Breast epithelium (tissue), 4 donors: ENCODE measurements at regions not wholly inside any gene's neighbourhood (a gene's known extent, or its start where the extent isn't known, plus 50 kb on each side); places are given as distances from the start of the nearest gene placed in this dataset.

Experiments
- DNase-seq, 2 donors: peaks; one replicate each; pipeline ENCODE4 v3.0.0-alpha.2; 2019; ENCODE audit warnings: low spot score in 2 of 2
- H3K27ac ChIP-seq, 2 donors: fragments of 200-600 bp; sonication (generic) in 1 of 2; one replicate each; pipeline ENCODE4 v1.5.1; 2016 to 2019; ENCODE audit warnings: mild to moderate bottlenecking in 1 of 2
- H3K27me3 ChIP-seq, 2 donors: fragments of 200-600 bp; sonication (generic) in 1 of 2; one replicate each; pipeline versions ENCODE4 v1.5.1 to v1.6.0; 2017 to 2019; ENCODE audit warnings: control low read depth in 1 of 2, mild to moderate bottlenecking in 1 of 2
- H3K36me3 ChIP-seq: fragments of 200-600 bp; one replicate; pipeline ENCODE4 v1.5.1; 2019
- H3K4me1 ChIP-seq, 2 donors: fragments of 200-600 bp; sonication (generic); one replicate each; pipeline ENCODE4 v1.5.1; 2016 to 2019; ENCODE audit warnings: control low read depth in 1 of 2
- H3K4me3 ChIP-seq, 3 donors: fragments of 200-600 bp; sonication (generic); 1 replicate in 2 of 3; 2 replicates in 1 of 3; pipeline ENCODE4 v1.5.1; 2016 to 2019; ENCODE audit warnings: mild to moderate bottlenecking in 3 of 3, moderate library complexity in 2 of 3
- H3K9me3 ChIP-seq, 2 donors: fragments of 200-600 bp; sonication (generic) in 1 of 2; one replicate each; pipeline ENCODE4 v1.5.1; 2016 to 2019; ENCODE audit warnings: control low read depth in 1 of 2
- CTCF ChIP-seq, 3 donors: fragments of 450-650 bp; IDR thresholded peaks; one replicate each; pipeline ENCODE4 v1.5.1; 2016 to 2017; ENCODE audit warnings: antibody characterized with exemption in 3 of 3, mild to moderate bottlenecking in 3 of 3, moderate library complexity in 3 of 3
- POLR2A ChIP-seq: fragments of 450-650 bp; IDR thresholded peaks from one replicate; pipeline ENCODE4 v1.6.1; 2016; ENCODE audit warnings: antibody characterized with exemption, mild to moderate bottlenecking, moderate library complexity
- POLR2AphosphoS5 ChIP-seq, 3 donors: sonication (generic); formaldehyde crosslinking; IDR thresholded peaks; one replicate each; pipeline ENCODE4 v1.6.1; 2017; ENCODE audit warnings: antibody characterized with exemption in 3 of 3
- intact Hi-C: fragments of 100-400 bp; cut with DNase I; formaldehyde crosslinking; loops from one replicate; pipeline ENCODE4 v1.15.1; 2023; ENCODE audit warnings: low total_unique reads

DNA sequence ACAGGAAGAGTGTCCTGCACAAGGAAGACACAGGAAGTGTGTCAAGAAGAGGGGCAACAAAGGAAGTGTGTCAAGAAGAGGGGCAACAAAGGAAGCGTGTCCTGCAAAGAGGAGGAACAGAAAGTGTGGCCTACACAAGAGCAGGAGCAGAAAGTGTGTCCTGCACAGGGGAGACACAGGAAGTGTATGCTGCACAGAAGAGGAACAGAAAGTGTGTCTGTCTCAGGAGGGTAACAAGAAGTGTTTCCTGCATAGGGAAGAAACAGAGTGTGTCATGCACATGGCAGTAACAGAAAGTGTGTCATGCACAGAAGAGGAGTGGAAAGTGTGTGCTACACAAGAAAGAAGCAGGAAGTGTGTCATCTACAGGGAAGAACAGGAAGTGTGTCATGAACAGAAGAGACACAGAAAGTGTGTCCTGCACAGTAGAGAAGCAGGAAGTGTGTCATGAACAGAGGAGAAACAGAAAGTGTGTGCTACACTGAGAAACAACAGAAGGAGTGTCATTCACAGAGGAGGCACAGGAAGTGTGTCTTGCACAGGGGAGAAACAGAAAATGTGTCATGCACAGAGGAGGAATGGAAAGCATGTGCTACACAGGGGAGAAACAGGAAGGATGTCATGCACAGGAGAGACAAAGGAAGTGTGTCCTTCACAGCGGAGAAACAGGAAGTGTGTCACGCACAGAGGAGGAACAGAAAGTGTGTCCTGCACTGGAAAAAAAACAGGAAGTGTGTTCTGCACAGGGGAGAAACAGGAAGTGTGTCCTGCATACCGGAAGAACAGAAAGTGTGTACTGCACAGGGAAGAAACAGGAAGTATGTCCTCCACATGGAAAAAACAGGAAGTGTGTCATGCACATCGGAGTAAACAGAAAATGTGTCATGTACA is 526.4 kb upstream of the PRKX start:
- Histone ChIP-seq H3K4me1 (no peaks in the 10 kb centered on the region), H3K27me3 (no peaks in the 10 kb centered on the region), H3K4me3 (no peak overlapping the region), H3K36me3 (no peaks in the 10 kb centered on the region), H3K9me3 (peaks cover 10 to 28% of the 10 kb centered on the region in 2 donors), H3K27ac (no peak overlapping the region)
- intact Hi-C loops = no loop called here
- no peak for DNase-seq
- TF ChIP-seq POLR2A = no peak
- no peak for TF ChIP-seq POLR2AphosphoS5 (IDR thresholded peaks at IDR 0.05)

GRCh38 chrX:4238916-4239315 is 525.5 kb upstream of the PRKX start:
- DNase-seq = no peak
- Histone ChIP-seq H3K9me3 (peaks cover 10 to 28% of the 10 kb centered on the region in 2 donors), H3K27me3 (no peaks in the 10 kb centered on the region), H3K4me3 (no peak overlapping the region), H3K27ac (no peak overlapping the region), H3K4me1 (no peaks in the 10 kb centered on the region), H3K36me3 (no peaks in the 10 kb centered on the region)
- intact Hi-C loops = no loop called here
- TF ChIP-seq POLR2A = no peak
- no peak for TF ChIP-seq POLR2AphosphoS5 (IDR thresholded peaks at IDR 0.05)
- TF ChIP-seq CTCF (IDR thresholded peaks at IDR 0.05) = no peak

- no peak overlapping the region for H3K4me3 ChIP-seq
- no peak overlapping the region for H3K27ac ChIP-seq
- intact Hi-C loops = no loop called here
- H3K36me3 ChIP-seq = no peaks in the 10 kb centered on the region
- no peak for DNase-seq
- H3K27me3 ChIP-seq = peaks cover 0 to 4% of the 10 kb centered on the region in 2 donors
- H3K9me3 ChIP-seq = no peaks in the 10 kb centered on the region
- TF ChIP-seq POLR2A = no peak
- TF ChIP-seq POLR2AphosphoS5 (IDR thresholded peaks at IDR 0.05) = no peak
- no peak for TF ChIP-seq CTCF (IDR thresholded peaks at IDR 0.05)
- no peaks in the 10 kb centered on the region for H3K4me1 ChIP-seq
Measured at GRCh38 chrX:4225086-4225485, 511.6 kb upstream of the PRKX start.

DNA sequence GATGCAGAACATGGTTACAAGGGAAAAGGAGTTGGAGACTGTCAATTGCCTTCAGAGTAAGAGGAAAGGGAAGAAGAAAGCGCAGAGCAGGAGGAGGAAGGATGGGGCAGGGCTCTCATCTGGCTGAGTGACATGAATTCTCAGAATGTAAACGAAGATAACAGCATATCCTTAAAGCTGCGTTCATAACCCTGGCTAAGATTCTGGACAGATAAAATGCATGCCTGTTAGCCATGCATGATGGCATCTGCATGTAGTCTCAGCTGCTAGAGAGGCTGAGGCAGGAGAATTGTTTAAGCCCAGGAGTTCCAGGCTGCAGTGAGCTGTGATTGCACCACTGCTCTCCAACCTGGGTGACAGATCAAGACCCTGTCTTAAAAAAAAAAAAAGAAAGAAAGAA is 493.5 kb upstream of the PRKX start:
- Histone ChIP-seq H3K36me3 (no peaks in the 10 kb centered on the region), H3K9me3 (no peaks in the 10 kb centered on the region), H3K27ac (no peak overlapping the region), H3K4me3 (no peak overlapping the region), H3K4me1 (no peaks in the 10 kb centered on the region), H3K27me3 (no peaks in the 10 kb centered on the region)
- TF ChIP-seq POLR2A = no peak
- no peak for TF ChIP-seq POLR2AphosphoS5 (IDR thresholded peaks at IDR 0.05)
- no peak for TF ChIP-seq CTCF (IDR thresholded peaks at IDR 0.05)
- no peak for DNase-seq
- intact Hi-C loops = no loop called here

DNA sequence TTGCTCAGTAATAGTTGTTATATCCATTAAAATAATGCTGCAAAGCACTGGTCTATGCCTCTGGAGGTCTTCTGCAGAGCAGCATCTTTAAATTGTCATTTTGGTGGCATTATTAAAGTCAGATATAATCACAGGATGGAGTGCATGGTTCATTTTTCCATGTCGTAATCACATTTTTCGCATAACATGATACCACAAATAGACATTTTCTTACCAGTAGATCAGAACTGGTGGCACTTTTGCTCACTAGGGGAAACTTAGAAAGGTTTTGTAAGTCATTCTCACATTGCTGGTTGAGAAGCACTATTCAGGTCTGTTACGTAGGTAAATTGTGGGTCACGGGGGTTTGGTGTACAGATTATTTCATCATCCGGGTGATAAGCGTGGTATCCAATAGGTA is 484.5 kb upstream of the PRKX start:
- Histone ChIP-seq H3K9me3 (no peaks in the 10 kb centered on the region), H3K4me3 (no peak overlapping the region), H3K27me3 (no peaks in the 10 kb centered on the region), H3K4me1 (no peaks in the 10 kb centered on the region), H3K27ac (no peak overlapping the region), H3K36me3 (no peaks in the 10 kb centered on the region)
- no peak for TF ChIP-seq POLR2A
- no peak for TF ChIP-seq POLR2AphosphoS5 (IDR thresholded peaks at IDR 0.05)
- TF ChIP-seq CTCF (IDR thresholded peaks at IDR 0.05) = no peak
- intact Hi-C loops = no loop called here
- no peak for DNase-seq
